Hepatocyte (in vitro differentiated cells): ENCODE measurements at regions not wholly inside any gene's neighbourhood (a gene's known extent, or its start where the extent isn't known, plus 50 kb on each side); places are given as distances from the start of the nearest gene placed in this dataset.

Source experiments
- CTCF ChIP-seq: fragments of 200-600 bp; sonication (generic); IDR thresholded peaks from 2 replicates; pipeline ENCODE4 v1.5.1; 2016; ENCODE audit warnings: antibody characterized with exemption, mild to moderate bottlenecking; ENCODE audit not compliant: poor library complexity
- EZH2 ChIP-seq: fragments of 200-600 bp; sonication (generic); IDR thresholded peaks from 2 replicates; pipeline ENCODE4 v1.6.1; 2016; ENCODE audit warnings: antibody characterized with exemption, mild to moderate bottlenecking, borderline replicate concordance
- EZH2phosphoT487 ChIP-seq: fragments of 200-600 bp; sonication (generic); IDR thresholded peaks from one replicate; pipeline ENCODE4 v1.6.1; 2018; ENCODE audit warnings: antibody characterized with exemption, mild to moderate bottlenecking, low read depth, moderate library complexity; ENCODE audit not compliant: unreplicated experiment, severe bottlenecking

GRCh38 chr9:4923580-4924544, 61.2 kb upstream of the JAK2 start:
- TF ChIP-seq EZH2 (no peak), CTCF (peak; percentile 36), EZH2phosphoT487 (no peak)
